ENCODE measurements at regions not wholly inside any gene's neighbourhood (a gene's known extent, or its start where the extent isn't known, plus 50 kb on each side); places are given as distances from the start of the nearest gene placed in this dataset.

DNA sequence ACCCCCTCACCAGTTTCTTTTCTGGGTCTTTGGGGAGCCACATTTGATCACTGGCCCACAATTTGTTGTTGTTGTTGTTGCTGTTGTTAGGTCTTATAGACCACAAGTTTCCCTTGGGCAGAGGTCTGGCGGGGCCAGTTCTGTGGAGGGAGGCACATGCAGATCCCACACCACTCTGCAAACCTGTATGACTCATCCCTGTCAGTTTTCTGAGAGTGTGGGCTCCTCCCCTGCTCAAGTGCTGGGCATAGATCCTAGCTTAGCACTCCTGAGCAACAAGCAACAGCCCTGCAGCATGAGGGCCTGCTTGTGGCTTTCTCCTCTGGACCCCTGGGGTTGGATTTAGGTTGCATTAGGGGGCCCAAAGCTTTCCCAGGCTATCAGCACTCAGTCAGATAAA is 411.1 kb upstream of the HTR1E start:
- H3K9ac ChIP-seq (ENCODE audit: extremely low read depth, insufficient read length, low read length): no peak overlapping the region
- H2BK120ac ChIP-seq (ENCODE audit: low read depth, low read length, poor library complexity, severe bottlenecking): no peak overlapping the region
- no peak for DNase-seq
- H3K23ac ChIP-seq (ENCODE audit: insufficient read length, low read depth, low read length): no peak overlapping the region
- H2AFZ ChIP-seq (ENCODE audit: low read length): no peak overlapping the region
- Mint-ChIP-seq H3K4me1 (no peaks in the 10 kb centered on the region), H3K4me3 (no peak overlapping the region), H3K9me3 (peaks cover 5 to 17% of the 10 kb centered on the region in 2 experiments; a peak in 3 of 5 replicates), H3K27me3 (ENCODE audit: low read depth) (no peaks in the 10 kb centered on the region), H3K27ac (peak overlapping the region in 2 of 3 experiments; percentile 13 to 44; a peak in 1 of 7 replicates), H3K36me3 (ENCODE audit: insufficient read depth in 1 of 3, low read depth in 3 of 3) (no peaks in the 10 kb centered on the region; a peak in 1 of 7 replicates)
- no peaks in the 10 kb centered on the region for H3K27me3 ChIP-seq (ENCODE audit: insufficient read depth, low read length)
- H4K8ac ChIP-seq (replicated peaks; ENCODE audit: insufficient read length, low read depth, low read length): no peak overlapping the region
- no peak overlapping the region for H3K4me2 ChIP-seq (ENCODE audit: insufficient read depth, insufficient read length, low read length)
- no peaks in the 10 kb centered on the region for H3K79me2 ChIP-seq (ENCODE audit: insufficient read depth, low read length)
- H3K9me3 ChIP-seq (ENCODE audit: control insufficient read depth, low read depth, low read length): no peaks in the 10 kb centered on the region
- H3K27ac ChIP-seq (ENCODE audit: insufficient read length, low read depth, low read length): no peak overlapping the region
- no peaks in the 10 kb centered on the region for H3K4me1 ChIP-seq (ENCODE audit: insufficient read depth, low read length)
- H2BK20ac ChIP-seq (ENCODE audit: low read depth, low read length, poor library complexity, severe bottlenecking): no peak overlapping the region
- no peaks in the 10 kb centered on the region for H4K20me1 ChIP-seq (ENCODE audit: control insufficient read depth, insufficient read depth, insufficient read length)
- H3T11ph ChIP-seq (ENCODE audit: low read length): no peak overlapping the region
- no peak overlapping the region for H2AK5ac ChIP-seq (ENCODE audit: insufficient read length, low read length)
- no peak overlapping the region for H2BK15ac ChIP-seq (ENCODE audit: low read depth, low read length)
- no peak overlapping the region for H3K14ac ChIP-seq (ENCODE audit: insufficient read depth, low read length)
- no peak overlapping the region for H4K5ac ChIP-seq (ENCODE audit: insufficient read length, low read depth, low read length)
- no peak overlapping the region for H2BK5ac ChIP-seq (ENCODE audit: insufficient read length, low read length)
- H3K23me2 ChIP-seq (ENCODE audit: insufficient read length, low read depth, low read length, poor library complexity, severe bottlenecking): no peaks in the 10 kb centered on the region
- H3K18ac ChIP-seq (ENCODE audit: insufficient read length, low read depth, low read length): no peak overlapping the region
- no peak overlapping the region for H4K91ac ChIP-seq (ENCODE audit: insufficient read length, low read depth, low read length)
- H2BK12ac ChIP-seq (ENCODE audit: insufficient read length, low read depth, low read length): no peak overlapping the region
- no peak overlapping the region for H3K56ac ChIP-seq (ENCODE audit: insufficient read length, low read depth, low read length)
- H3K79me1 ChIP-seq (ENCODE audit: insufficient read depth, low read depth, low read length, poor library complexity, severe bottlenecking): no peaks in the 10 kb centered on the region
- TF ChIP-seq CTCF (conservative IDR thresholded peaks at IDR 0.05): no peak
- no peak overlapping the region for H3K4ac ChIP-seq (ENCODE audit: low read depth, low read length)
- WGBS (ENCODE audit: extremely low coverage, insufficient read length, low lambda C conversion rate): no CpG with 5 or more reads among the region's 1 CpG
